ENCODE measurements at regions not wholly inside any gene's neighbourhood (a gene's known extent, or its start where the extent isn't known, plus 50 kb on each side); places are given as distances from the start of the nearest gene placed in this dataset.

GRCh38 chr18:73593207-73593606, 554.4 kb downstream of the FBXO15 start:
- Histone ChIP-seq H4K20me1 (ENCODE audit: control insufficient read depth, extremely low read depth, insufficient read depth, low read length) (no peaks in the 10 kb centered on the region), H3K9me3 (ENCODE audit: control insufficient read depth, insufficient read depth, low read depth, low read length) (no peaks in the 10 kb centered on the region)
- DNase-seq (ENCODE audit: low read depth in 2 of 2): no peak

DNA sequence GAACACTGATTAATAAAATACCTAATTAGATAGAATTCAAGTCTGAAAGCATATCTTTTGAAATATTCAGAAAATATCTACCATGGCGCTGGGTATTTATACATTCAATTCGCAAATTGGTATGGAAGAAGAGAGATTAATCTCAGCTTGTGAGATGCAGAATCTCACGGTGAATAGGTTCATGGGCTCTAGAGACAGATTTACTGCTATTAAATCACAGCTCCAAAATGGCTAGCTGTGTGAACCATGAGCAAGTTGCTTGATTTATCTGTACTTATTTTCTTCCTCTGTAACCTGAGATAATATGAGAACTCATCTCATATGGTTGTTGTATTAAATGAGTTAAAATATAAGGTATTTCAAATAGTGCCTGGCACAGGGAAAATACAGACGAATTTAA, 556.7 kb downstream of the FBXO15 start:
- no peaks in the 10 kb centered on the region for H3K4me1 ChIP-seq (ENCODE audit: control insufficient read depth, extremely low read depth, insufficient read depth, low read length)
- H3K4me2 ChIP-seq (ENCODE audit: extremely low read depth, insufficient read depth, low read length): no peak overlapping the region
- no peak for TF ChIP-seq EZH2 (IDR thresholded peaks at IDR 0.05; ENCODE audit: low read length, missing control alignments)
- TF ChIP-seq, protein P1, sequence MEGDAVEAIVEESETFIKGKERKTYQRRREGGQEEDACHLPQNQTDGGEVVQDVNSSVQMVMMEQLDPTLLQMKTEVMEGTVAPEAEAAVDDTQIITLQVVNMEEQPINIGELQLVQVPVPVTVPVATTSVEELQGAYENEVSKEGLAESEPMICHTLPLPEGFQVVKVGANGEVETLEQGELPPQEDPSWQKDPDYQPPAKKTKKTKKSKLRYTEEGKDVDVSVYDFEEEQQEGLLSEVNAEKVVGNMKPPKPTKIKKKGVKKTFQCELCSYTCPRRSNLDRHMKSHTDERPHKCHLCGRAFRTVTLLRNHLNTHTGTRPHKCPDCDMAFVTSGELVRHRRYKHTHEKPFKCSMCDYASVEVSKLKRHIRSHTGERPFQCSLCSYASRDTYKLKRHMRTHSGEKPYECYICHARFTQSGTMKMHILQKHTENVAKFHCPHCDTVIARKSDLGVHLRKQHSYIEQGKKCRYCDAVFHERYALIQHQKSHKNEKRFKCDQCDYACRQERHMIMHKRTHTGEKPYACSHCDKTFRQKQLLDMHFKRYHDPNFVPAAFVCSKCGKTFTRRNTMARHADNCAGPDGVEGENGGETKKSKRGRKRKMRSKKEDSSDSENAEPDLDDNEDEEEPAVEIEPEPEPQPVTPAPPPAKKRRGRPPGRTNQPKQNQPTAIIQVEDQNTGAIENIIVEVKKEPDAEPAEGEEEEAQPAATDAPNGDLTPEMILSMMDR (conservative IDR thresholded peaks at IDR 0.05 in 1 of 2, IDR thresholded peaks at IDR 0.05 in 1 of 2; ENCODE audit: low read depth in 1 of 2, low read length in 2 of 2): no peak
- no peak overlapping the region for H3K27ac ChIP-seq (ENCODE audit: insufficient read depth, low read length)
- H2AFZ ChIP-seq (ENCODE audit: low read length): no peak overlapping the region
- H3K9me3 ChIP-seq (ENCODE audit: control insufficient read depth, insufficient read depth, low read depth, low read length): no peaks in the 10 kb centered on the region
- no peaks in the 10 kb centered on the region for H4K20me1 ChIP-seq (ENCODE audit: control insufficient read depth, extremely low read depth, insufficient read depth, low read length)
- H3K79me2 ChIP-seq (ENCODE audit: control insufficient read depth, insufficient read depth, low read length): no peaks in the 10 kb centered on the region
- no peaks in the 10 kb centered on the region for H3K27me3 ChIP-seq (ENCODE audit: control insufficient read depth, insufficient read depth, low read length)
- H3K9ac ChIP-seq (ENCODE audit: insufficient read depth, low read length): no peak overlapping the region
- H3K4me3 ChIP-seq (replicated peaks in 1 of 4; ENCODE audit: control extremely low read depth in 1 of 4, insufficient read depth in 1 of 4, low read depth in 3 of 4, low read length in 4 of 4): no peak overlapping the region
- no peaks in the 10 kb centered on the region for H3K36me3 ChIP-seq (ENCODE audit: control insufficient read depth, insufficient read depth, low read length)
- DNase-seq (ENCODE audit: low read depth in 2 of 2): no peak

More at GRCh38 chr18:73593207-73593606, 554.4 kb downstream of the FBXO15 start:
- no peaks in the 10 kb centered on the region for H3K4me1 ChIP-seq (ENCODE audit: control insufficient read depth, extremely low read depth, insufficient read depth, low read length)
- H3K9ac ChIP-seq (ENCODE audit: insufficient read depth, low read length): no peak overlapping the region
- no peak overlapping the region for H3K27ac ChIP-seq (ENCODE audit: insufficient read depth, low read length)
- no peak overlapping the region for H2AFZ ChIP-seq (ENCODE audit: low read length)
- no peak overlapping the region for H3K4me3 ChIP-seq (replicated peaks in 1 of 4; ENCODE audit: control extremely low read depth in 1 of 4, insufficient read depth in 1 of 4, low read depth in 3 of 4, low read length in 4 of 4)
- no peaks in the 10 kb centered on the region for H3K36me3 ChIP-seq (ENCODE audit: control insufficient read depth, insufficient read depth, low read length)
- no peak for TF ChIP-seq EZH2 (IDR thresholded peaks at IDR 0.05; ENCODE audit: low read length, missing control alignments)
- TF ChIP-seq, protein P1 (conservative IDR thresholded peaks at IDR 0.05 in 1 of 2, IDR thresholded peaks at IDR 0.05 in 1 of 2; ENCODE audit: low read depth in 1 of 2, low read length in 2 of 2): no peak
- H3K79me2 ChIP-seq (ENCODE audit: control insufficient read depth, insufficient read depth, low read length): no peaks in the 10 kb centered on the region
- H3K4me2 ChIP-seq (ENCODE audit: extremely low read depth, insufficient read depth, low read length): no peak overlapping the region
- H3K27me3 ChIP-seq (ENCODE audit: control insufficient read depth, insufficient read depth, low read length): no peaks in the 10 kb centered on the region

DNA sequence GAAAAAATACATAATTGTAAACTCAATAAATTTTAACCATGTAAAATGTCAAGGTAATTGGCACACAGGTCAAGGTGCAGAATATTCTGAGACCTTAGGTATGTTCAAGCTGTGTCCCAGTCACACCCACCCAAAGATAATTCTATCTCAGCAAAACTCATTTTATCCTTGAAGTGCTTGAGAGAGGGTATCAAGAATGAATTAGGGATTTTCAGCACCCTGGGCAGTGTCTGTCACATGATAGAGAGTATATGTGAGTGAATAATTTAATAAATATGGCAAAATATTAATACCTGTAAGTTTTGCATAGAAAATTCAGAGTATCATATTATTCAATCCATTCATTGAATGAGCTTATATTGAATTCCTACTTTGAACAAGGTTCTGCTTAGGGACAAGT, 567.9 kb downstream of the FBXO15 start:
- H3K36me3 ChIP-seq (ENCODE audit: control insufficient read depth, insufficient read depth, low read length): no peaks in the 10 kb centered on the region
- DNase-seq (ENCODE audit: low read depth in 2 of 2): no peak
- no peak overlapping the region for H2AFZ ChIP-seq (ENCODE audit: low read length)
- no peaks in the 10 kb centered on the region for H4K20me1 ChIP-seq (ENCODE audit: control insufficient read depth, extremely low read depth, insufficient read depth, low read length)
- TF ChIP-seq, protein P1 (conservative IDR thresholded peaks at IDR 0.05 in 1 of 2, IDR thresholded peaks at IDR 0.05 in 1 of 2; ENCODE audit: low read depth in 1 of 2, low read length in 2 of 2): no peak
- no peak for TF ChIP-seq EZH2 (IDR thresholded peaks at IDR 0.05; ENCODE audit: low read length, missing control alignments)
- no peak overlapping the region for H3K4me2 ChIP-seq (ENCODE audit: extremely low read depth, insufficient read depth, low read length)
- H3K27ac ChIP-seq (ENCODE audit: insufficient read depth, low read length): no peak overlapping the region
- no peaks in the 10 kb centered on the region for H3K9me3 ChIP-seq (ENCODE audit: control insufficient read depth, insufficient read depth, low read depth, low read length)
- no peak overlapping the region for H3K9ac ChIP-seq (ENCODE audit: insufficient read depth, low read length)
- no peak overlapping the region for H3K4me3 ChIP-seq (replicated peaks in 1 of 4; ENCODE audit: control extremely low read depth in 1 of 4, insufficient read depth in 1 of 4, low read depth in 3 of 4, low read length in 4 of 4)
- no peaks in the 10 kb centered on the region for H3K4me1 ChIP-seq (ENCODE audit: control insufficient read depth, extremely low read depth, insufficient read depth, low read length)
- H3K27me3 ChIP-seq (ENCODE audit: control insufficient read depth, insufficient read depth, low read length): no peaks in the 10 kb centered on the region
- no peaks in the 10 kb centered on the region for H3K79me2 ChIP-seq (ENCODE audit: control insufficient read depth, insufficient read depth, low read length)

Measured in fibroblast of lung (primary cell).